Eye (tissue), 1 donor: ENCODE measurements at regions not wholly inside any gene's neighbourhood (a gene's known extent, or its start where the extent isn't known, plus 50 kb on each side); places are given as distances from the start of the nearest gene placed in this dataset.

Source experiments
- DNase-seq: peaks from one replicate; pipeline ENCODE4 v3.0.0-alpha.2; 2015

DNA sequence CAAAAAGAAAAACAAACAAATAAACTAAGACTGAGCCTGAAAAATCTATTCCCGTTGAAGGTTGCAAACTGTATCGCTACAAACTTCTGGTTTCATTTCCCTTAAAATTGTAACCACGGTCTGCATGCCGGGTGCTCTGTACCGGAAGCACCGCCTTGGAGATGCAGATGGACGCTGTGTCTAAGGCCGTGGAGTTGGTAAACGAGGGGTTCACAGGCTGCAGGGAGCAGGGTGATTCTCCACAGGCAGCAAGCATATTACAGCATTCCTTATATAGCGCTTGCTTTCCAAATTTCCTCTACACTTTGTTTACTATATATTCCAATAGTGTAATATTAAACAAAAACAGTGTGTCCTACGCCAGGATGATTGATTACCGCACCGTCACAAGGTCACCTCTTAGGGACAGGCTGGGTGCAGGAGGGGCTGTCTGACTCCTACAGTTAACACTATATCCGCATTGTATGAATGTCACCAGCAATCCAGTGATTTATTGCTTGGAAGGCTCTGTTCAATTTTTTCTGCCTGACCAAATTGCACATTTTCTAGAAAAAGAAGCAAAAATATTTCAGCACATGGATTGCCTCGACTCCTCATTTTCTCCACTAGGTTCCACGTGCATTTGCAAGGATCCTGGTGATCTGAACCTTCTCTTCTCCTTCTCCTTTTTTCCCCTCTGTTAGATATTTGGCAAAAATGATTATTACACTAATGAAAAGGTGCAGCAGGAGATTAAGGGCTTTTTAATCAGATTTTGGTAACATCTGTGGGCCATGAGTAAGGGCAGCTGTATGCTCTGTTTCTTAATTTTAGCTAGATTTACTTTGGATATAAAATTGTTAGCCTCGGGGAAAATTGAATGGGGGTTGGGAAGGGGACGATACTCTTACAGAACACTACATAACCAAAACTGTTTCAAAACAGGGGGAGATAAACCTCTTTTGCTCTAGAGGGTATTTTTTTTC, 325.8 kb upstream of the MGMT start:
- DNase-seq: peak; percentile 16

DNA sequence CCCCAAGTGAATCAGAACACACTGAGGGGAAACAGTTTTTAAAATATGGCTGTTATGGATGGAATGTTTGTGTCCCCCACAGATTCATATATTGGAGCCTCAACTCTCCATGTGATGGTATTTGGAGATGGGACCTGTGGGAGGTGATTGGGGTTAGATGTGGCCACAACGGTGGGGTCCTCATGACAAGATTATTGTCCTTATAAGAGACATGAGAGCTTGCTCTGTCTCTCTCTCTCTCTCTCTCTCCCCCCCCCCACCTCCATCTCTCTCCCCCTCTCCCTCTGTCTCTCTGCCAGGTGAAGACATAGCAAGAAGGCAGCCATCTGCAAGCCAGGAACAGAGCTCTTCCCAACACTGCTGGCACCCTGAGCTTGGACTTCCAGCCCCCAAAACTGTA, 315.8 kb upstream of the MGMT start:
- DNase-seq: no peak

DNA sequence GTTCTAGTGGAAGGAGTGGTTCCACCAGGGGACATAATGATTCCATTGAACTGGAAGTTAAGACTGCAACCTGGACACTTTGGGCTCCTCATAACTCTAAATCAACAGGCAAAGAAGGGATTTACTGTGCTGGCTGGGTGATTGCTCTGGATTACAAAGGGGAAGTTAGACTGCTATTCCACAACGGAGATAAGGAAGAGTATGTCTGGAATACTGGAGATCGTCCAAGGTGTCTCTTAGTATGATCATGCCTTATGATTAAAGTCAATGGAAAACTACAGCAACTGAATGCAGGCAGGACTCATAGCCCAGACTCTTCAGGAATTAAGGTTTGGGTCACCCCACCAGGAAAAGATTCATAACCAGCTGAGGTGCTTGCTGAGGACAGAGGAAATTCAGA, 310.6 kb upstream of the MGMT start:
- DNase-seq: no peak

DNA sequence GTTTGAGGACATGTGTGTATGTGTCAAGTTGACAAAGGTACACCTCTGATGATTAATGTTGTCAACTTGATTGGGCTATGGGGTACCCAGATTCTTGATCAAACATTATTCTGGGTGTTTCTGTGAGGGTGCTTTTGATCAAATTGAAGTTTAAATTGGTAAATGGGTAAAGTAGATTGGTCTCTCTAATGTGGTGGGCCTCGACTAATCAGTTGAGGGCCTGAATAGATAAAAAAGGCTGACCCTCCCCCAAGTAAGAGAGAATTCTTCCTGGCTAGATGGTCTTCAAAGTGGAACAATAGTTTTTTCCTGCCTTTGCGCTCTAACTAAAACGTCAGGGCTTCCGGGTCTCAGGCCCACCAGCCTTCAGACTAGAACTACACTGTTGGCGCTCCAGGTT, 309.9 kb upstream of the MGMT start:
- no peak for DNase-seq

DNA sequence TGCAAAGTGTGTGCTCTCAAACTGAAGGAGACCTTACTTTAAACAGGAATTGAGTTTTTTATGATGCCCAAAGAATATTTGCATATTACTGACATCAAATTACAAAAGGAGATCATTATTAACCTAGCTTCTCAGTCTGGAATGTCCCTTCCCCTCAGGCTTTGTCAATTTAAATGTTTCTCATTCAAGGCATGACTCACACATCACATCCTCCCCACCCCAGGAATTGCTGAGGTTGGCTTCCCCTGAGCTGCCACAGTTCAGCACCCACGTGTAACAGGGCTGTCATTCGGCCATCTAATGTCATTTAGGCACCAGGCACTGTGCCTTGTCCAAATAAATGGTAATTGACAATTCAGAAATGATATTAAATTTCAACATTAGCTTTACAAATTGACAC, 305.9 kb upstream of the MGMT start:
- DNase-seq: peak; percentile 24

DNA sequence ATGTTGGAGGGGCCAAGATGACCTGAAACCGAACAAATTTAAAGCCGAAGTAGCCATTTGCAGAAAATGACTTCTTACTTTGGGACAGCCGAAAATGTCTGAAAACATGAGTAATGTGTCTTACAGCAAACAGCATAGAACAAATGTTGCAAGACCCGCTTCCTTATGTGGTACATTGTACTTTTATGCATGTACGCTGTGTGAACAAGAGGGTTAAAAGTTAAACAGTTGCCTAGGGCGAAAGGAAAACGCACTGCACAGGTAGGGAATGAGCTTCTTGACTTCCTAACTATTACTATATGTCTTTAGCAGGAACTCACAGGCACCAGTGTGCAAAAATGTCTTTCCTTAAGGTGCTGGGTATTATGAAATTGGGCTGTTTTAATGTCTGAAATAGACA, 303.5 kb upstream of the MGMT start:
- no peak for DNase-seq

DNA sequence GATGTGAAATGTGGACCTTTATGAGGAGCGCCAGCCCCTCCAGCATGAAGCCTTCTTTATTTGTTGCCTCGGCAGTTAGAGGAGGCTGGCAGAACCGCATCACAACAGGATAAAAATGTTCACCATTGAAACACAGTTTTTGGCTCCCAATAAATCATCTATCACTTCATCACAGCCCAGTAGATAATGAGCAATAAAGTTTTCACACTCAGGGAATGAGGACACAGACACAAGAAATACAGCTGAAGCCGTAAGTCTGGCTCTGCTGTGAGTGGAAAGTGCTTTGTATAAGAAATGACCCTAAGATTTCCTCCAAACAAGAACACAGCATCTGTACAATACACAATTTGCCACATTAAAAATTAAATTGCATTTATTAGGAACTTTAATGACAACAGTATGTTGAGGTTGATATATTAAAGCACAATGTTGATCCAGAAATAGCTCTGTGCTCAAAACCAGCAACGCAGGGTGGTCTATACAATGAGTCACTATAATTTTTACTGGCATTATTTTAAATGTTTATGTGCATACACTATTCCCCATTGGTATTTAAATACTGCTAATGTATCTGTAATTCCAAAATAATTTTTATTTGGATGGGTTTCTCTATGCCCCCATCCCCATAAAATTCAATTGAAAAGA, 301.8 kb upstream of the MGMT start:
- no peak for DNase-seq

DNA sequence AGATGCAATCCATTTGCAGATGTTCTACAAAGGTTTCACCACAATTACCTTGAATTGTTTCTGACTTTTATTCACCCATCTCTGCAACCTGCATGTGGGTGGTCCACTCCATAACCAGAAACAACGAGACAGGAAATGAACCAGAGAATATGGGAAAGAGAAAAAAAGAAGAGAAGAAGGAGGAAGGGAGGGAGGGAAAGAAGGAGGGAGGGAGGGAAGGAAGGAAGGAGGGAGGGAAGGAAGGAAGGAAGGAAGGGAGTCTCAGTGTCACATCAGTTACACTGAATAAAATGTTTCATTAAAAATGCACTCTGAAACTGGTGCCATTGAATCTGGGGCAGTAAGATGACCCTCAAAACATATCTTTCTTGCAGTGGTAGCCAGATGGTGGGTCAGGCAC, 301.3 kb upstream of the MGMT start:
- no peak for DNase-seq

DNA sequence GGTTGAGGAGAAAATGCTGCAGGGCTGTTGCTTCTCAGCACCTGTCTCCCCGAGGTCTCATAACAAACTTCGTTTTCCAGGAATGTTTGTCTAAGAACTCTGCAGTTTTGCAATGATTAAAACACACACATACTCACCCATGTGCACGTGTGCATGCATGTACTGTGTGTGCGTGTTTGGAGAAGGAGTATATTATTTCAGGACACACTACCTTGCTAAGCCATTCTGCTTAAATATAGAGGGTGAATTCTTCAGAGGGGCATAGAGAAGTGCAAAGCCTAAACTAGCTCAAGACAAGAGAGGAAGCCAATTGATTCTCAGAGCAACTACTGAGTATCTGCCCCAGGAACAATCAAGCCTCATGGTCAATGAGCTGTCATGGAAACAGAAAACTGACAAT, 298.4 kb upstream of the MGMT start:
- DNase-seq: no peak

DNA sequence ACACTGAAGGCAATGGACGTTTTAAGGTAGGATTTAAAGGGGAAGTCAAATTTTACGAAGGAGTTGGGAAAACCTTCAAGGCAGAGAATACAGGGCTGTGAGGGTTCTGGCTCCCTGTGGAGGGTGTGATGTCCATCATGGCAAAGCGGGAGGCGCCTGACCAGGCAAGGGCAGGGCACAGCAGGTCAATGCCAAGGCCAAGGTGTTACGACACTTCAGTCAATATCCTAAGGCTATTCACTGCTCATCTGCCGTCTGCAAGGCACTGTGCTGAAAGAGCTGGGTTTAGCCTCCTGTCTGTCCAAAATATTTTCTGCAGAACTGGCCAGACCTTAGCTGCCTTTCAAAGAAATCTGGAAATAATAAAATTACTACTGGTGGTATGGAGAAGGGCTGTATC, 297.9 kb upstream of the MGMT start:
- no peak for DNase-seq

DNA sequence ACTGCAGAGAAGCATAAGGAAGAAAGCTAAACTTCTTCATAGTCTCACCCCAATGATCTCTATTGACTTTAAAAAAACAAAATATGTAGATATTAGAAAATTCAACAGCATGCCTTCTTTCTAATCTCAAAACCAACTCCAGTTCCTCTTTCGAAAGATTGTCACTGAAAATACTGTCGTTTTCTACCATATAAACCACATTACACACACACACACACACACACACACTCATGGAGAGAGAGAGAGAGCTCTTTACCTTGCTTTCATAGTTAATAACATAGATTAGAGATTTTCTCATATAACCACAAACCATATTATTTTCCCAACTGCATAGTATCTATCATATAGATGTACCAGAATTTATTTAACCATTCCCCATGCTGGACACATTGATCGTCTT, 296.2 kb upstream of the MGMT start:
- DNase-seq: no peak

DNA sequence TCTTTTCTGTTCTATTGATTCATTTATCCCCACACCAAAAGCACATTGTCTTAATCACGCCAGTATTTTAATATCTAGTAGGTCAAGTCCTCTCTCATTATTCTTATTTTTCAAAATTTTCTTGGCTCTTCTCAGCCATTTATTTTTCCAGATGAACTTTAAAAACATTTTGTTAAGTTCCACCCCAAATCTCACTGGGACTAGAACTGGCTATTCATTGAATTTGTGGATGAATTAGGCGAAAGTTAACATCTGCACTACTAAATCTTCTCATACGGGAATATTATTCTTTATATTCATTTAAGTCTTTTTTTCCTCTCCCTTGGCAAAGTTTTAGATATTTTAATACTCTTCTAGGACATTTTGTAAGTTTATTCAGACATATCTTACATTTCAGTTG, 295.2 kb upstream of the MGMT start:
- DNase-seq: no peak

DNA sequence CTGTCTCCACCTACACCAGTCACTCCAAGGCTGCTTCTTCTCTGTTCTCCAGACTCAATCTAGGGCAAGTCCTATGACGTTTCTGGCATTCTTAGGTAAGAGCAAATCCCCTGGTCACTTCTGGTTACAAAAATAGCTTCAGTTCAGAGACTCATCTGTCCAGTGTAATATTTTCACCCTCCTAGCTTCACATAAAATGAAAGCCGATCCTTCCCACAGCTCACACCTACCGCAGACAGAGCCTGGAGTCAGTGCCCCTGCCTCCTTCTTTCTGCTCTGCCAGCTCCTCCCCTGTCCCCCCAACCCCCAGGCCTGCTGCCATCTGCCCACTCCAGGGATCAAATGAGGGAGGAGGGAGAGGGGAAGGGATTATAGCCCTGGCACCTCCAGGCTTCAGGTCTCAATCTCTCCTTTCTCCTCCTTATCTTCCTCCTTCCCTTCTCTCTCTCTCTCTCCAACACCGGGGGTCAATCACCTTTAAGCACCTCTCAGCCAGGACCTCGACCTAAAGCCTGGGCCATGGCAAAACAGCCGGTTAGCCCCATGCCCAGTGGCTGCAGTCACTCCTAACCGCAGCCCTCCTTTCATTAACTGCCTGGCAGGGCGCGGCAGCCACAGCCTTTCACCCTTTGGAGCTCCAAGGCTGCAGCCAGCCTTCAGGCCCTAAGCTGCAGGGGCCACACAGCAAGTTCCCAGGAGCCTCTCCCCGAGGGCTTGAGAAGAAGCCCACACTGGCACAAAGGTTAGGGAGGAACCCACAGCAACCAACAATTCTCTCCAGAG, 292.6 kb upstream of the MGMT start:
- DNase-seq: peak; percentile 16

DNA sequence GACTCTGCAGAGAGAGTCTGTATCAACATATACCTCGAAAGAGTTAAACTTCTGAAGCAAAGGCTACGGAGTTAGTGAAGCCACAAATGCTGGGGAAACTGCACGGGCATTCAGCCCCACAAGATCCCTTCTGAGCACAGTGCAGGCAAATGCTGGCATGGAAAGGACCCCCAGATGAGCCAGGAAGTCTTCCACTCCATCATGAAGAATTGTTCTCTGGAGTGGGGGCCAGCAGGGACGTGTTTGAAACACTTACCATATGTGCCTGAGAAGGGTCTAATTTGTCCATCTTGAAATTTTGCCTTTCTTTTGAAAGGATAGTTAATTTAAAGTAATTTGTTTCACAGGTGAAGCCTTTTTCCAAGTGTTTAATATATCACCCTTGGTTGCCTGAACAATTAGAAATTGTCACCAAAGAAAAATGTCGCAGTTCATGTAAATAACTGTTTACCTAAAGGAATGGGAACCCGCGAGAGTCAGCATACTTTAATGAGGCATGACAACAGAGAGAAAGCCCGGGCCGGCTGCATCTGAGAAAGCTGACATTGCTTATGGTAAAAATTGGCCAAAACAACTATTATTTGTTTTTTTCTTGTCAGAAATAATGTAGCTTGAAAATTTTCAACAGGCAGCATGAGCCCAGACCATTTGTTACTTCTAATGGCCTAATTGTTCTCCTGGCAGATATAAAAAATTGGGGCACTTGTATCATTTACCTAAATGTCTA, 287.6 kb upstream of the MGMT start:
- no peak for DNase-seq

DNA sequence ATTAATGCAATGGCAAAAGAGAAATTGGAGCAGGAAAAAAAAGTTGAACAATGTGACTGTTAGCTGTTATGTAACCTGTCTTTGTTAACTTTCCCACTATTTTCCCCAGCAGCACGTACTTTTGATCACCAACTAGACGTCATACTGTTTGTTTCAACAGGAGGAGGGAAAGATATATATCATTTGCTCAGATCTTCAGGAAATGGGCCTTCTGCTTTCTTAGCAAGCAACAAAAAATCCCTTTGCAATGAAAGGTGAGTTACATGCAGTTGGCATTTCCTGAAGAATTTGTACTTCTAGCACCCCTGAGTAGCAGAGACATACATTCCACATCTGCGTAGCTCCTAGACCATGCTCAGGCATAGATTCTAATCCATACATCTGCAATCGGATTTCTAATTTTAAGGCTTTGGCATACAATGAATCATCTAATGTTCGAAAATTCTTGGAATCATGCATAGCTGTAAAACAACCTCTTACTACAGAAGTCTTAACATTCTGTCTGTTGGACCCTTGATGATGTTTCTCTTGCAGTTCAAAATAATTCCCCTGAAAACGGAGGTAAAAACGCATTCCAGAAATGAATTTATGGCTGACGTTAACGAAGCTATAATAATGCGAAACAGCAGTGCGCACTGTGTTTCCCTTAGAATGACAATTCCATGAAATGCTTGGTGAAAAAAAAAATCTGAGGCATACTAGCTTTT, 286.9 kb upstream of the MGMT start:
- DNase-seq: peak; percentile 29

DNA sequence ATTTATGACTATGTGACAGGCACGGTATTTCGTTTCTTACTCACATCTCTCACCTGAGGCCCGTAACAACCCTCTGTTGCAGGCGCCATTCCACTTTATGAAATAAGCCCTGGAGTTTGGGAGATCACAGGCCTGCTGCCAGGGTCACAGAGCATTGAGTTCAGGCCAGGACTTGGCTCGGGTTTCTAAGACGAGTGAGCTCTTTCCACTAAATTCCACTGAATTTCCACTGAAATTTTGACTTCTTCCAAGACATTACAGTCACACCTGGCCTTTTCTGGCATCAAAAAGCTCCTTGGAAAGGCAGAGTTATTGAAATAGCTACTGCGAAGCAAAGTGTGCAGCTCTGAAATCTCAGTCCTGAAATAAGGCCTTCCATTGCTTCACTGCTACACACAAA, 282.8 kb upstream of the MGMT start:
- no peak for DNase-seq

DNA sequence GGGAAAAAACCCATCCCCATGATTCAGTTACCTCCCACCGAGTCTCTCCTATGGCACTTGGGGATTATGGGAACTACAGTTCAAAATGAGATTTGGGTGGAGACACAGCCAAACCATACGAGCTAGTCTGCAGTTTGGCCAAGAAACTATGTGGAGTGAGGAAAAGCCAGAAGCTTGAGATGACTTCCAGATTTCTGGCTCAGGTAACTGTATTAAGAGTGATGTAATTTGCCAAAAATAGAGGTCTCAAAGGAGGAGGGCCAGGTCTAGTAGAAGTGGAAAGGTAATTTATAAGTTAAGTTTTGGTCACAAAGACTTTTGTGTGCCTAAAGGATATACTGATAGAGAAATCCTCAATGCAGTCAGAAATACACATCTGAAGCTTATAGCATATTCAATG, 279.7 kb upstream of the MGMT start:
- no peak for DNase-seq

DNA sequence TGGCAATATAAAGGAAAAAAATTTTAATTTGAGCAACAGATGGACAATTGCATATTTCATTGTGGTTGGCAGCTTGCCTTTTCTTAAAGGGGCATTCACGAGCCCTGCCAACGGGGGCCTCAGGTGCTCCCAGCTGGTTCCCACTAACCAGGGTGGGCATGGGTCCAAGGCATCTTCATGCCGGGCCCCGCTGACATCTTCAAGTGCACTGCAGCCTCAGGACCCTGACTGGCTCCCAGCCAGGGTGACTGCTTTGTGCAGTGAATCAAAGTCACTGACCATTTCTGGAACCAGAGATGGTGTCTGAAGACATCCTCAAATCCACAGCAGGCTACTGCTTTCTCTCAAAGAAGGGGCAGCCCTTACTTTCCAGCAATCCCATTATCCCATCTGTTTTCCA, 275.2 kb upstream of the MGMT start:
- no peak for DNase-seq

DNA sequence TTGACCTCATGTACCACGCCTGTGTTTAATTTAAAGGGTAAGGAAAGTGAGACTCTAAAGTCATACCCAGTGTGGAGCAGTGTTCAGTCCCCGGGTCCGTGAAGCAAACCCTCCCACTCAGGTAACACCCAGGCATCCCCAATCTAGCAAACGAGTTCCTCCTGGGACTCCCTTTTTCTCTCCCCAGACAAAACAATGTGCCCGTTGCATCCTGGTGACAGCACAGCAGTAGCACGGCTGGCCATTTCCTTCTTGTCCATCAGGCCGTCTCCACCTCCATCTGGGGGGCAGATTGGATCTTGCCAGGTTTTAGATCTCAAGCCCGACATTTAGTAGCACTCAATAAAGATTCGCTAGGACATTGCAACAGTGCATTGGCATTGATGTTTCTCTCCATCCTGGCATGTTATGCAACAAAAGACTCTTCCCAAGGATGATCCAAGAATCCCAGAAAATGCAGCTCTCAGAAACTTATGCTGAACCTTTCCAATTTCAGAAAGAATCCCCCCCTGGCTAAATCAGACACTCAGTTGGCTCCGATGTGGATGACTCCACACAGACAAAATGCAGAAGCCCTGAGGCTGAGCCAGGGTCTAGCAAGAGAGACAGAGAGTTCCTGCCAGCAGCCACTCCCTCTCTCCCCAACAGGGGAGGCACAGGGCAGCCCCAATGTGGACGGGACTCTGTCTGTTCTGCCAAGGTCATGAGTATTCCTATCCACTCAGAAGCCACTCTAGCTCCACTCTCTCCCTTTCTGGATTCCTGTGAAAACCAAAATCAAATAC, 274.5 kb upstream of the MGMT start:
- no peak for DNase-seq

DNA sequence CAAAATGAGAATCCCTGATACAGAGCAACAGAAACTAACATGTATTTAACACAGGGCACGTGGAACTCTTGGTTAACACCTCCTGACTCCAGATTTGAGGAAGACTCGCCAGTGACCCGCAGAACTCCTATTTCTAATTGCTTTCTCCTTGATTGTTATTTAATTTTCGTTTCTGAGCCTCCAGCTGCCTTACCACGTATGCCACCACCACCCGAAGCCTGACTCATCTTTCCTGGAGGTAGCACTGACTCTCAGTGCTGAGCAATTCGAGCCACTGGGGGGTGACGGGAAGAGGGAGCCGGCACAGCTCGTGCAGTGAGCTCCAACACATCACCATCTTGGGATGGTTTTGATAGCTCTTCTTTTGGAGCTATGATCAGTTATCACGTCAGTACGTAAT, 273.9 kb upstream of the MGMT start:
- no peak for DNase-seq

DNA sequence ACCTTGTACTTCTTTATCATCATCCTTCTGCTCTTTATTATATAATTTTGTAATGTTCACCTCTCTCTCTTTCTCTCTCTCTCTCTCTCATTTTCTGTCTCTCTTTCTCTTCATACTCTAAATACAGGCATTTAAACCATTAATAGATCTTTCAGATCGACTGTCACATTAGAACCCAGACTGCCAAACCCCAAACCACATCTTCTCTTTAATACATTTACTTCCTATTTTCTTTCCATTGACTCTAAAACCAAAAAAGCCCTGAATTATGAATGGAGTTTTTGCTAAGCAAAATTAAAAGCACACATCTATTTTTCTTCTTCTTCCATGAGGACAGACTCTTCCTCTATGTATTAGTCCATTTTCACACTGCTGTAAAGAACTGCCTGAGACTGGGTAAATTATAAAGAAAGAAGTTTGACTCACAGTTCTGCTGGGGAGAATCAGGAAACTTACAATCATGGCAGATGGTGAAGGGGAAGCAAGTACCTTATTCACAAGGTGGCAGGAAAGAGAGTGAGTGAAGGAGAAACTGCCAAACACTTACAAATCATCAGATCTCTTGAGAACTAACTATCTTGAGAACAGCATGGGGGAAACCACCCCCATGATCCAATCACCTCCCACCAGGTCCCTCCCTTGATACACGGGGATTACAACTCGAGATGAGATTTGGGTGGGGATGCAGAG, 272.7 kb upstream of the MGMT start:
- no peak for DNase-seq
